ENCODE measurements at regions not wholly inside any gene's neighbourhood (a gene's known extent, or its start where the extent isn't known, plus 50 kb on each side); places are given as distances from the start of the nearest gene placed in this dataset.

GRCh38 chr5:124683917-124684555, 62.4 kb downstream of the ZNF608 start:
- no peak for TF ChIP-seq REST (IDR thresholded peaks at IDR 0.05; ENCODE audit: insufficient read depth in 1 of 2, low read depth in 2 of 2, low read length in 2 of 2)
- no peak for TF ChIP-seq POLR2AphosphoS5 (IDR thresholded peaks at IDR 0.05; ENCODE audit: low read depth, low read length)
